A549 (cell line): ENCODE measurements at regions not wholly inside any gene's neighbourhood (a gene's known extent, or its start where the extent isn't known, plus 50 kb on each side); places are given as distances from the start of the nearest gene placed in this dataset.
"Not testable (repeated sequence)": the region's sequence is repeated elsewhere in the genome, so short reads cannot be mapped to it uniquely, and the experiment has no call there.

ENCODE experiments used
- ATAC-seq, 2 experiments: fragments of 200-7000 bp in 1 of 2; fragments of >200 bp in 1 of 2; cut with Nextera tagmentation in 1 of 2; cut with Tn5 transposase in 1 of 2; 3 replicates each; pipeline versions ENCODE4 v1.8.0 to v1.9.1; 2018 to 2020; ENCODE audit warnings: mild to moderate bottlenecking in 1 of 2, moderate library complexity in 1 of 2
- CTCF ChIA-PET: fragments of 300-600 bp; sonication (Branson Sonifier 250); formaldehyde crosslinking; extraction: SDS; loops from one replicate; lab custom pipeline; 2021; ENCODE audit warnings: antibody characterized with exemption, inconsistent platforms; lab: Yijun Ruan, JAX
- POLR2A ChIA-PET: fragments of 350-600 bp; formaldehyde crosslinking; extraction: SDS; loops from one replicate; lab custom pipeline; 2021; ENCODE audit warnings: antibody characterized with exemption, inconsistent platforms; lab: Yijun Ruan, JAX
- DNase-seq, 2 experiments: peaks; one replicate each; pipeline versions ENCODE4 v3.0.0 to v3.0.0-alpha.2; 2011 to 2016; ENCODE audit warnings: low read depth in 1 of 2, low spot score in 1 of 2
- FAIRE-seq: peaks from 2 replicates; lab custom pipeline; 2011; peaks lifted over from hg19 to GRCh38; lab: Jason Lieb, UNC
- H3K27ac ChIP-seq, 2 experiments: fragments of >200 bp; sonication (Bioruptor Twin); formaldehyde crosslinking; 3 replicates each; pipeline ENCODE4 v1.5.1; 2016 to 2017
- H3K4me1 ChIP-seq: fragments of >200 bp; sonication (Bioruptor Twin); formaldehyde crosslinking; 3 replicates; pipeline ENCODE4 v1.6.1; 2016
- H3K4me2 ChIP-seq: fragments of >200 bp; sonication (Bioruptor Twin); formaldehyde crosslinking; 3 replicates; pipeline ENCODE4 v1.6.1; 2016
- H3K4me3 ChIP-seq: fragments of >200 bp; sonication (Bioruptor Twin); formaldehyde crosslinking; 3 replicates; pipeline ENCODE4 v1.5.1; 2016
- H3K9me3 ChIP-seq: fragments of >200 bp; sonication (Bioruptor Twin); formaldehyde crosslinking; 3 replicates; pipeline ENCODE4 v1.6.1; 2016
- ATOH8 ChIP-seq: fragments of 250-450 bp; sonication (Bioruptor Pico); IDR thresholded peaks from 2 replicates; pipeline ENCODE4 v1.5.0; 2020; ENCODE audit warnings: low read depth, mild to moderate bottlenecking, moderate library complexity
- BCL3 ChIP-seq: fragments of >200 bp; sonication (Bioruptor Twin); formaldehyde crosslinking; IDR thresholded peaks from 3 replicates; pipeline ENCODE4 v1.6.1; 2016
- CBX8 ChIP-seq: fragments of 200-600 bp; sonication (generic); IDR thresholded peaks from 2 replicates; pipeline ENCODE4 v1.6.1; 2016
- EHMT2 ChIP-seq: fragments of 200-600 bp; sonication (generic); IDR thresholded peaks from 2 replicates; pipeline ENCODE4 v1.6.1; 2016; ENCODE audit warnings: antibody characterized with exemption, low read depth, mild to moderate bottlenecking, moderate library complexity
- EP300 ChIP-seq, 2 experiments: fragments of >200 bp; sonication (Bioruptor Twin); formaldehyde crosslinking; IDR thresholded peaks; 2 replicates in 1 of 2; 3 replicates in 1 of 2; pipeline ENCODE4 v1.6.1; 2016 to 2017
- GATA3 ChIP-seq: IDR thresholded peaks from 2 replicates; pipeline ENCODE4 v1.6.1; 2012; ENCODE audit warnings: borderline replicate concordance
- HDAC2 ChIP-seq: fragments of 200-600 bp; sonication (generic); IDR thresholded peaks from 2 replicates; pipeline ENCODE4 v1.6.1; 2016
- HES2 ChIP-seq: fragments of >200 bp; sonication (Bioruptor Twin); formaldehyde crosslinking; IDR thresholded peaks from 2 replicates; pipeline ENCODE4 v1.6.1; 2016
- HMGXB4 ChIP-seq: fragments of 250-450 bp; sonication (Bioruptor Pico); IDR thresholded peaks from 2 replicates; pipeline ENCODE4 v1.5.0; 2021; ENCODE audit warnings: mild to moderate bottlenecking, moderate library complexity, borderline replicate concordance
- HOXA7 ChIP-seq: fragments of 250-450 bp; sonication (Bioruptor Pico); IDR thresholded peaks from 2 replicates; pipeline ENCODE4 v1.5.0; 2020; ENCODE audit warnings: mild to moderate bottlenecking, moderate library complexity
- JUNB ChIP-seq: fragments of >200 bp; sonication (Bioruptor Twin); formaldehyde crosslinking; IDR thresholded peaks from 2 replicates; pipeline ENCODE4 v1.6.1; 2016
- KDM5A ChIP-seq: fragments of 200-600 bp; sonication (generic); IDR thresholded peaks from 2 replicates; pipeline ENCODE4 v1.6.1; 2016; ENCODE audit warnings: antibody characterized with exemption, mild to moderate bottlenecking
- MAFK ChIP-seq: fragments of 450-650 bp; IDR thresholded peaks from 2 replicates; pipeline ENCODE4 v1.6.1; 2014; ENCODE audit not compliant: partially characterized antibody
- MAX ChIP-seq: IDR thresholded peaks from 2 replicates; pipeline ENCODE4 v1.6.1; 2012
- NR3C1 ChIP-seq: fragments of >200 bp; sonication (Bioruptor Twin); formaldehyde crosslinking; IDR thresholded peaks from 3 replicates; pipeline ENCODE4 v1.6.1; 2017
- PBX3 ChIP-seq: IDR thresholded peaks from 2 replicates; pipeline ENCODE4 v1.6.1; 2012
- PHF8 ChIP-seq: fragments of 200-600 bp; sonication (generic); IDR thresholded peaks from 2 replicates; pipeline ENCODE4 v1.6.1; 2016; ENCODE audit warnings: low read depth, mild to moderate bottlenecking, antibody characterized with exemption, moderate library complexity, borderline replicate concordance
- POLR2A ChIP-seq: IDR thresholded peaks from 2 replicates; pipeline ENCODE4 v1.6.1; 2012; ENCODE audit warnings: mild to moderate bottlenecking, low read length
- TP53 ChIP-seq: fragments of 250-450 bp; sonication (Bioruptor Pico); IDR thresholded peaks from 2 replicates; pipeline ENCODE4 v1.5.0; 2021; ENCODE audit warnings: mild to moderate bottlenecking, moderate library complexity
- ZC3H11A ChIP-seq: fragments of 450-650 bp; IDR thresholded peaks from 2 replicates; pipeline ENCODE4 v1.6.1; 2014; ENCODE audit warnings: antibody characterized with exemption, mild to moderate bottlenecking
- ZFP36 ChIP-seq: fragments of 450-650 bp; IDR thresholded peaks from 2 replicates; pipeline ENCODE4 v1.6.1; 2014; ENCODE audit warnings: borderline replicate concordance; ENCODE audit not compliant: partially characterized antibody
- WGBS: methylation state at CpG from one replicate; pipeline ENCODE4 v1.1.6; 2017; ENCODE audit errors: missing lambda C conversion rate; 5-methylcytosine and 5-hydroxymethylcytosine counted together

GRCh38 chr3:44160818-44161217 lies 80.9 kb upstream of the TOPAZ1 start:
- no peaks in the 10 kb centered on the region for H3K4me1 ChIP-seq
- 42% methylated on average over 4 of the region's 4 CpGs for WGBS
- no peak overlapping the region for H3K27ac ChIP-seq
- no peak for TF ChIP-seq BCL3
- TF ChIP-seq JUNB, result no peak
- TF ChIP-seq CBX8, result no peak
- no peak for TF ChIP-seq GATA3
- no peak for TF ChIP-seq PBX3
- TF ChIP-seq KDM5A, result no peak
- TF ChIP-seq MAX, result no peak
- TF ChIP-seq HDAC2, result no peak
- TF ChIP-seq POLR2A, result no peak
- TF ChIP-seq ZFP36, result no peak
- TF ChIP-seq HOXA7 (CRISPR knock-in tag), result no peak
- TF ChIP-seq TP53, result no peak
- no peak for TF ChIP-seq EP300 (IDR thresholded peaks at IDR 0.05)
- TF ChIP-seq HMGXB4 (CRISPR knock-in tag), result no peak
- TF ChIP-seq PHF8, result no peak
- TF ChIP-seq, all 56 proteins: peak for 0
- Histone ChIP-seq H3K4me2 (no peak overlapping the region), H3K9me3 (no peaks in the 10 kb centered on the region), H3K4me3 (no peak overlapping the region)
- DNase-seq, result no peak
- ChIA-PET CTCF (no interaction called here), POLR2A (no interaction called here)
- no peak for ATAC-seq
- no peak for FAIRE-seq

- no peak for DNase-seq
- Histone ChIP-seq H3K4me1 (no peaks in the 10 kb centered on the region), H3K4me2 (no peak overlapping the region), H3K4me3 (no peak overlapping the region), H3K9me3 (no peaks in the 10 kb centered on the region; the same call in 2 of the 3 replicates), H3K27ac (no peak overlapping the region)
- no peak for TF ChIP-seq ZFP36
- TF ChIP-seq EHMT2, result no peak
- no peak for TF ChIP-seq MAFK
- no peak for TF ChIP-seq NR3C1
- no peak for TF ChIP-seq KDM5A
- TF ChIP-seq CBX8, result no peak
- no peak for TF ChIP-seq ATOH8
- no peak for TF ChIP-seq ZC3H11A
- TF ChIP-seq HES2, result no peak
- WGBS, result 7% methylated on average over 4 of the region's 4 CpGs
- no peak for FAIRE-seq
- POLR2A ChIA-PET, result no interaction called here
- CTCF ChIA-PET, result interaction anchor here (1.3 kb wide), 1 partner anchor 27 kb away, joined by 5 read pairs; no protein-coding TSS in a partner anchor
- no peak for ATAC-seq
Observed at GRCh38 chr3:44171891-44172290, 69.8 kb upstream of the TOPAZ1 start.

- H3K4me2 ChIP-seq, H3K4me3 ChIP-seq, H3K4me1 ChIP-seq, DNase-seq, H3K27ac ChIP-seq, H3K9me3 ChIP-seq, FAIRE-seq, POLR2A ChIA-PET, ATAC-seq: not testable (repeated sequence)
- 49% methylated on average over 7 of the region's 8 CpGs for WGBS
- CTCF ChIA-PET, result interaction anchor here (1.3 kb wide), 1 partner anchor 26 kb away, joined by 5 read pairs; no protein-coding TSS in a partner anchor
Observed at GRCh38 chr3:44172701-44173100, 69.0 kb upstream of the TOPAZ1 start.
